Stimulated activated CD4-positive, alpha-beta T cell treated with anti-CD3 and anti-CD28 coated beads, Interleukin-4, amount 100 ng/mL, for 1 hour (primary cell): ENCODE measurements at regions not wholly inside any gene's neighbourhood (a gene's known extent, or its start where the extent isn't known, plus 50 kb on each side); places are given as distances from the start of the nearest gene placed in this dataset.
"Not testable (repeated sequence)": the region's sequence is repeated elsewhere in the genome, so short reads cannot be mapped to it uniquely, and the experiment has no call there.

Experiments used
- DNase-seq: peaks from one replicate; pipeline ENCODE4 v3.0.0-alpha.2; 2020

DNA sequence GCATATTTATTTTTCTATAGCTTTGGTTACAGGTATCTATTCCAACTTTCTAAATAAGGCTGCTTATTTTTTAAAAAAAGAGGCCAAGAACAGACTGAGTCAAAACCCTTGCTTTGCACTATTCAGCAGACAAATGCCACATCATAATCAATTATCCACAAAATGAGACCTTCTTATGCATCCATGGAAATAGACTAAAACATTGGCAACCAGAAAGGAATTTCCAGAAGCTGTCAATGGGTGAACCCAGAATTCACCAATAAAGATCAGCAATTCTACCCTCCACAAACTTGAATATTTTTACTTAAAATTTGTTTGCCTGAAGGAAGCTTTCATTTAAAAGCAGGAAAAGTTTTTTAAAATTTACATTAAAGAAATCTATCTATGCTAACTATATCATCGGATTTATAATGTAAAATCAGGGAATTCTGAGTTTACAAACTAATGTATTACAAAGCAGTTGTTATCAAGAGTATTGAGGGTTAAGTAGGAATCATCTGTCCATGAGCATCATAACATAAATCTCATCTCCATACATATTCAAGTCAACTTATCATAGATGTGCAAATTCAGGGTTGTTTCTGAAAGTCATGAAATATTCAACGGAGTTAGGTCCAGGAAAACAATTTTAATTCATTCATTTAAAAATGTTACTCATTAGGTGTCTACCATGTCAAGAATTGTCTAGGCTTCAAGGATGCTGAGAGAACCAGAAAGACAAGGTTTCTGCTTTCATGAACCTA lies 548.0 kb downstream of the SATB2 start:
- no peak for DNase-seq

DNA sequence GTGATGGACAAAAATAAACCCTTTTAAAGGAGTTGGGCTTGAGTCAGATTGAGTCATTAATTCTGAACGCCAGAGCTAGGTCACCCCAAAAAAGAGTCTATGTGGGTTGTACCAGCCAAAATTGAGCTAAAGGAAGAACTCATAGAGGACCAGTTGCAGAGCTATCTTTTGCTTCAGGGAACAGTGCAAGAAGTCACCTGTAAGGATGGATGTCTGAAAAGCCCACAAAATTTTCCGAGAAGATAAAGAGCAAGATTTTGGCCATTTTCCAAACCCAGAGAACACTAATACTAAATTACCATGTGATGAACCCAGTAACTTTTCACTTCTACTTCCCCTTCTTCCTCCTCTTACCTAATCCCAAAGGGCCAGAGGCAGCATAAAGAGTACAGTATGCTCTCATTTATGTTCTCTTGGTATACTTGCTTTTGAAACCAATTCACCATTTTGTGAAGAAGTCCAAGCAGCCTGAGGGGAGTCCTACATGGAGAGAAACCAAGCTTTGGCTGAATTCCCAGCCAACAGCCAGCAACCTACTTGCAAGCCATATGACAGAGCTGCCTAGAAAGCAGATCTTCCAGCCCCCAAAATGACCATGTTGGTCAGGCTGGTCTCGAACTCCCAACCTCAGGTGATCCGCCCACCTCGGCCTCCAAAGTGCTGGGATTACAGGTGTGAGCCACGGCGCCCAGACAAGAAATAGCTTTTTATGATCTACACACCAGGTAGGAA lies 551.7 kb downstream of the SATB2 start:
- DNase-seq, result no peak

DNA sequence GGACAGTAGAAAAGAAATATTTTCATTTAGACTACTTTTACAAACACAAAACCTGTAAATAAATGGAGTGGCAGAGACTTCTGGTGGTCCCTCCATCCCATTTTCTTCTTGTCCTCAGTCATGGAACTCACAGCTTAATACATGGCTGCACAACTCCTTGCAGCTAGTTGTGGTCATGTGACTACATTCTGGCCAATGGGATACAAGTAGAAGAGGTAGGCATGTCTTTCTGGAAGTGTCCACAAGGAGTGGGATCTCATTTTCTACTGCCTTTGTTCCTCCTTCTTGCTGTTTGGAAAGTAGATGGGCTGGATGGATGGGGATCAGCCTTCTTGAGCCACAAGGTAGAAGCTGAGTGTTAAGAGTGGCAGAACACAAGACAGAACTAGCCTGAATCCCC lies 555.8 kb downstream of the SATB2 start:
- DNase-seq, result no peak

DNA sequence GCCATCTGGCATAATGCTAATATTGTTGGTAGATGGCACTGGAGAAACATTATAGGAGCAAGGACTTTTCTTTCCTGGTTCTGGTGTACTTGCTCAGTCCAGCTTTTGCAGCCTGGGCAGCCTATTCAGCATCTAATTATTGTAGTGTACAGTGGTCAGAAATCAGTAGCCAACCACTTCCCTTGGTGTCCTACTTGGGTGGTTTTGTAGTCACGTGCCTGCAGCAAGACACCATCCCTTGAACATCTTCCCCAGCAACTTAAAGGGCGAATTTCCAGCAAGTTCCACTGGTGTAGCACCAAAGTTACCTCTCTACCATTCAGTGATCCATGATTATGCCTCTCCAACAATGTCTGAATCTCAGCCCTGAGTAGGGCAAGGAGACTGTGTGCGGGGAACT lies 557.6 kb downstream of the SATB2 start:
- DNase-seq, result no peak

DNA sequence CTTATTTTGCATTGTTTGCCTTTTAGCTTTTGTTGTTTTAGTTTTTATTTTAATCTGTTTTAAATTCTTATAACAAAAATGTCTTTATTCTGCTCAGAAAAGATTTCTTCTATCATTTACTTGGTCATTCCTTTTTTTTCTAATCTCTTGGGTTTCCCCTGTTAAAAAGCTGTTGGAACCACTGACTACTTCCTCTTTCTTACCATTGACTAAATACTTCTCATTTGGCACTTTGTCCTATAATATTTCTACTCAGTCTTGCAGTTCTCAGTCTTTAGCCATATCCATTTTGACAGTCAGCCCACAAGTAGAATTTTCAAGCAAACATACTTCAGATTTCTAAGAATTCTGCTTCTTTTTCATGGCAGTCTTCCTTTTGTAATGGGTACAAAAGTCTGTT lies 567.2 kb downstream of the SATB2 start:
- DNase-seq, result no peak

DNA sequence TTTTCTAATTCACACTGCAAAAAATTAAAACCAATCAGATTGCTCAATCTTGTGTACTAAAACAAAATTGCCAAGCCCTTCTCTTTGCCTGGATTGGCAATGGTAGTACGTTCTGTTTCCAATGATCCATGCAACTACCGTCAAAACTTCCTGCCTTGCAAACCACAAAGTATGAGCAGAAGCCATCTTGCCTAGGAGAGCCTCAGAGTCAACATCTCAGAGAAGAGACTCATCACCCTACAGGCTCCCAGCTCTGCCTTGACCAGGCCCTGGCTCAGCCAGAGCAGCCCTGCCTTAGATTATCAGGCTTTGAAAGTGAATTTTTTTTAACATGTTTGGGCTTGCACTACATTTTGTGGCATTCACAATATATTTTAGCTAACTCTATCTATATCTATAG lies 574.1 kb downstream of the SATB2 start:
- no peak for DNase-seq

DNA sequence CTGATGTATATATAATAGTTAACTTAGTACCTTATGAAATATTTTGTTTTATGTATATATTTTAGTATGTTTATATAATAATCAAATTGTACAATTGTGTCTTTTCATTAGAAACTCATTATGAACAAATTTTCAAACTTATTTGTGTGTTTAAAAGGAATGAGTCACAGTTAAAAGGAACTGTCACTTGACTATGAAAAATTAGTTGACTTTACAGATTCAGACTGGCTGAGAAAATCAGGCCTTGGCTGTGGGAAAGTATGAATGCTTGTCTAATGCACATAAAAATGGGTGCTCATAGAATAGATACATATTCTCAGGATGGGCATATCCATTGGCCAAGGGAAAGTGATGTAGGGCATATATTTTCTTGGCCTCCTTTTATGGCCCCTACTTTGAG lies 576.8 kb downstream of the SATB2 start:
- no peak for DNase-seq

DNA sequence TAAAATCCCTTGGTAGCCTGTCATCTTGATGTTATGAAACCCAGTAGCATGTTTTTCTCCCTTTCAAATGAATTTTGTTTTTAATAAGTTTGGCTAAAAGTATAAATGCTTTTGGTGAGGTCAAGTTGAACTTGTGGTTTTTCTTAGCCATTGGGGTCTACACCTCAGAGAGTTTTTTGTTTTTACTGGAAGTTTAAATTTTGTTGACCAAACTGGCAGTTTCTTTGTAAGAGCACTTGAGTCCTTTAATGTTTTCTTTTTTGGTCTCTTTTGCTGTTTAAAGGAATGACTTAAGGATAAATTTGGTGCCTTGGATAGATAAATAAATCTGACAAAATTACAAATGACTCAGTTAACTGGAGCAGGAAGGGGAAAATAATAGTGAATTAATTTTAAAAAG lies 577.3 kb downstream of the SATB2 start:
- DNase-seq, result no peak

DNA sequence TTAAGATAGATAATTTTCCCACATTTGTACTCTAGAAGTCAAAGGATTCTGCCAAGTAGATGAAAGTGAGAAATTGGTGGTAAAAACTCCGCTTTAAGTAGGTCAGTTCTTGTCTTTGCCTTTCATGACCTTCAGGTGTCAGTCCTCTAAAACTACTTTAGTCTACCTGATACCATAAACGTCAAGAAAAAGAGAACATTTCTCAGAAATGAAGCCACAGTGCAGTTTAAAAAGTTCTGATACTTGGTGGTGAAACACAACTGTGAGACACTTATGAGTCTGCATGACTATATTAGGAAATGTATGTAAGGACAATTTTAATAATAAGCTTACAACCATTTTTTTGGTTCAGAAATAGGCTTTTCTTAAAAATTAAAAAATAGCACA lies 583.3 kb downstream of the SATB2 start:
- no peak for DNase-seq

DNA sequence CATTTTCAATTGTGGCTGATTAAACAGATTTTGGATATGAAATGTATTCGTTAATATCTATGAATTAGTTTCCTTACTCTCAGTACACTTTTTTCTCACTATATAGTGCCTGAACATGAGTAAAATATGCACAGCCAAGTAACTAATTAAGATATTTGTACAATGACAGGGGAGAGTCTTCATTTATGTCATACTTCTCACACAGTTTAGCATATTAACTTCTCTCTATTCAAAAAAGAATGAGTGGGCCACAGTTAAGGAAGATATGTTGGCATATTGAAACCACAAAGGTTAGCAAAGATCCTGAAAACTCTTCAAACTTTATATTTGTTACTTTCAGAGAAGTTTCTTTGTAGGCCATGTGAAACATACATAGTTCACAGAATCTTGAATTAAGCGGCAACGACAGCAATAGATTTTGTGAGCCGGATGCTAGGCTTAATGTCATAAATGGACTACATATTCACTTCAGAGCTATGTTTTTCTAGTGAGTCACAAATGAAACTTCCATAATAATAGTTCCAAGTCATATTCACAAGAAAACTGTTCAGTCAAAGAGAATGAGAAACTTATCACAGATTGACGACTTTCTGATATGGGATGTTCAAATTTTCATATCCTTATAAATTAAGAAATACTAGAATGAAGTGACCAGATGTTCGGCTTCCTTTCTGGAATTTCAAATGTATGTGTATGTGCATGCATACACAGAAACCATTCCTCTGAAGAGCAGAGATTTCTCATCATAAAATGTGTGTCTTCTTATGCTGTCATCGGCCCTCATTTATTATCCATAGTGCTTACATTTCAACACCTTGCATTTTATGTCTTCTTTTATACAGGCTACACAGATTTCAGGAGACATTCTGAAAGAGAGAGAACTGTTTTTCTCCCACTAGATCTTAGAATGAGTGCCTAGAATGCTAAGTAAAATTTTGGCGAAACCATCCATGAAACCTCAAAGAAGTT lies 584.0 kb downstream of the SATB2 start:
- DNase-seq, result no peak

DNA sequence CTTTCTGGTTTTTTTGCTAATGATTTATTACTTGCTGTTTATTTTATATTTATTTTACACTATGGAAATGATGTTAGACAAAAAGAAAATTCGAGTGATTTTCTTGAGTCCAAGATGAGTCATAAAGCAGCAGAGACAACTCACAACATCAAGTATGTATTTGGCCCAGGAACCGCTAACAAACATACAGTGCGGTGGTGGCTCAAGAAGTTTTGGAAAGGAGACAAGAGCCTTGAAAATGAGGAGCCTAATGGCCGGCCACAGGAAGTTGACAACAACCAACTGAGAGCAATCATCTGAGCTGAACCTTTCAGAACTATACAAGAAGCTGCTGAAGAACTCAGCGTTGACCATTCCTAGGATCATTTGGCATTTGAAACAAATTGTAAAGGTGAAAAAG lies 594.1 kb downstream of the SATB2 start:
- DNase-seq, result no peak

DNA sequence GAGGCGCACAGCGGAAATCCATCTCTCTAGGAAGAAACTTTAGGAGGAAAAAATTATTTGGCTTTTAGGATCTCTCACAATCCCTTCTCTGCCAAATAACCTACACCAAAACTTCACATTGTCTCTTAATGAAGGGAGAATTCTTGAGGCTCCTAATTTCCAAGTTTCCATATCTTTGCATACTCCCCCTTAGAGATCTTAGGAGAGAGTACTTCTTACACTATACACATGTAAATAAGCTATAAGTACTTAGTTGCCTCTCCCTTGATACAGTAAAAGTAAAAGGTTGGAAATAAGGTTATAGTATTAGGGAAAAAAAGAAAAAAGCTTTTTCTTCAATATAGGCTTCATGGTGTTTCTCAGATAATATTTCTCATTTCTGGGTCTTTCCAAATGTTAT lies 596.7 kb downstream of the SATB2 start:
- no peak for DNase-seq

DNA sequence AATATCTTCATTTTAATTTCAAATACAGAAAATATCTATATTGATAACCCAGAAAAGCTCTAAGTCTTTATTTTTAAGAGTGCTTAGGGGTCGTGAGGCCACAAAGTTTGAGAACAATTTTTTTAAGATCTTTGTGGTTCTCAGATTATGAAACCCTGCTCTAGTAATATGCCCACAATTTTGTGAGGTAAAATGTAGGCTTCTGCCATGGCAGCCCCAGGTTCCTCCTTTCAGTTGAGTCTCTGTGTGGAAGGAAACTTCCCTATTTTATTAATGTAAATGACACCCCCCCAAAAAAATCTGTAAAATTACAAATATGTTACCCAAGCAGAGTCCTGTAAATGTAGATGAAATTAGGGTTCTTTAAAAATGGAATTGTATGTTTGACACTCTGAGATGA lies 600.5 kb downstream of the SATB2 start:
- no peak for DNase-seq

DNA sequence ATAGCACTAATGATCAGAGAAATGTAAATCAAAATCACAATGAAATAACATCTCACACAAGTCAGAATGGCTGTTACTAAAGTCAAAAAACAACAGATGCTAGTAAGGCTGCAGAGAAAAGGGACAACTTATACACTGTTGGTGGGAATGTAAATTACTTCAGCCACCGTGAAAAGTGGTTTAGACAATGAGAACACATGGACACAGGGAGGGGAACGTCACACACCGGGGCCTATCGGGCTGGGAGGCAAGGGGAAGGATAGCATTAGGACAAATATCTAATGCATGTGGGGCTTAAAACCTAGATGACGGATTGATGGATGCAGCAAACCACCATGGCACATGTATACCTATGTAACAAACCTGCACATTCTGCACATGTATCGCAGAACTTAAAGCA lies 602.0 kb downstream of the SATB2 start:
- not testable (repeated sequence) for DNase-seq

DNA sequence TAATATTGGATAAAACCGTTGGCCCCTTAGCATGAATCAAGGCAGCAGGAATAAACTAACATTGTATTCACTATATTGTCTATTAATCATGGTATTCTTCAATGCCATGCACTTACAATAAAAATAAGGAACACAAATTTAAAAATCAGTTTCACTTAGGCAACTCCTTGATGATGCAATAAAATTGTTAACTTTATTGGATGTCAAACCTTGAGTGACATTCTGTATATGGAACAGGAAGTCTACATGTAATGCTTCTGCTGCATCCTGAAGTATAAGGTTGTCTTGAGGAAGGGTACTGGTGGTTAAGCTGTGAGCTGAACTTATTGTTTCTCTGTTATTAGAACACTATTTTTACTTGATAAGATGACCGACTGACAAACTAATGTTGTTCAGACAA lies 605.5 kb downstream of the SATB2 start:
- DNase-seq, result no peak

DNA sequence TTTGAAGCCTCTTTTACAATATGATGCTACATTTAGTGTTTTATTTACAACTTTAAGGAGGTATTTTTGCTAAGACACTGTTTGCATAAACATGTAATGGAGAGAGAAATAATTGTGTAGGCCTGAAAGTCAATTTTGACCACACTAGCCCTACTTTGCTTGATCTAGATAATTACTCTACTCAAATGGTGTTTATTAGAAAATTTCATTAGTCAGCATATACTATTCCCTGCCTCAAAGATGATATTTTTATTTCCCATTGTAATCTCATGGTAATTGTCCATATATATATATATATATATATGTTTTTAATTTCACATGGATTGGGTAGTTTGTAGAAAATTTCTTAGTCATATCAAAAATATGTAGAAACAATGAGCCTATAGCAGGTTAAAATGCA lies 632.2 kb downstream of the SATB2 start:
- no peak for DNase-seq

DNA sequence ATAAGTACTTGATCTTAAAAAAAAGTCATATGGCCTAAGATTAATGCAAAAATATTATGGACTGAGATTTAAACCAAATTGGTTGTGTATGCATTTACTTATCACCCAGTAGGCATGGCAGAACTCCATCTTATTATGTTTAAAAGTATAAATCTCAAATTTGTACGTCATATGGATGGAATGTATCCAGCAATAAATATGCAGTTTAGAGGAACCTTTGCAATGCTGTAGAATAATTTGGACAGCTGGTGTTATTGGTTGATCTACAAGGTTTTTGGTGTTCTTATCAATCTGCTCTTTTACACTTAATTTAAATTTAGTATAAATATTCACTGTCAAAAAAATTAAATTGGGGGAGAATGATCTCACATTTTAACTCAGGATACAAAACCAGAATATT lies 640.2 kb downstream of the SATB2 start:
- no peak for DNase-seq

DNA sequence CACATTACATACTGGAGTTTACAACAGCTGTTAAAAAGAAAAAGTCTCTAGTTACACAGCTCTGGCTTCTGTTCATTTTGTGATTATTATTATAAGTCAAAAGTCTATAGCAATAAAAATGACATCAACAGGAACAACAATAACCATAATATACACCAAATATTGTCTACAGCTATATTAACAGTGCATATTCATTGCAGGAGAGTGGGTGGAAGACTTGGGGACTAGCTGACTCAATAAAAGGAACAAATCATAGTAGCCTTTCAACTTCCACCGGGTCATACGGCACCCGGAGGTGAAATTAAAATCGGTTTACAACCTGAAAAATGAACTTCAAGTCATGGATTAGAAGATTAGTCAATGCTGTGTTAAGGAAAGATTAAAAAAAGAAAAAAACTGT lies 642.1 kb downstream of the SATB2 start:
- DNase-seq, result no peak

DNA sequence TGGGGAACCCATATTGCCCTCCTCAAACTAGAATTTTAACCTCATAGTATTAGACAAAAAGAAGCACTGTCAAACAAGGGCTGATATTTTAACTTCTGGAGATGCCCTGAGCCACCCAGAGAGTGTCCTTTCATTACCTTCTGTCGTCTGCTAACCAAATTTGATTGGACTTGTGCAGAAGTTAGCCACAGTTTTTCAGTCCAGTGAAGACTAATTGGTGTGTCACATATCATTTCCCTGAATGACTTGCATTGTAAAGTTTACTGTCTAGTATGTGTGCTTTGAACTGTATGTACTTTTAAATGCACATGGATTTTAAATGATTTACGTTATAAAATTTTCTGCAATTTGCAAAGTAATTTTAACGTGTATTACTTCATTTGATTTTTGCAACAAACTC lies 646.5 kb downstream of the SATB2 start:
- no peak for DNase-seq

DNA sequence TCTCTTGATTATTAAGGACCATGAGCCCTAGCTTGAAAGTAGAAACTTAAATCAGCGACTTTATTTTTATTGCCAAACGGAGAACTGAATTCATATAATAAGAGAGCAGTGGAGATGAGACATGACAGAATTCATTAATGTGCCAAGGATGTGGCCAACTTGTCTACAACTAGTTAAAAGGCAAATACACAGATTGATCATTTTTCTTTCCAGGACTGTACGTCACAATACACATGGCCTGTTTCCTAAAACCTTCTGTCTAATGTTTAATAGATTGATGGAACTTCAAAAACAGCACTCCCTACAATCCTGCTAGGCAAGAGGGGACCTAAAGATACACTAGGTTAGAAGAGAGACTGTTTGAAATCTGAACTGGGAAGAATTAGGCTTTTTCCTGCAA lies 647.8 kb downstream of the SATB2 start:
- no peak for DNase-seq

DNA sequence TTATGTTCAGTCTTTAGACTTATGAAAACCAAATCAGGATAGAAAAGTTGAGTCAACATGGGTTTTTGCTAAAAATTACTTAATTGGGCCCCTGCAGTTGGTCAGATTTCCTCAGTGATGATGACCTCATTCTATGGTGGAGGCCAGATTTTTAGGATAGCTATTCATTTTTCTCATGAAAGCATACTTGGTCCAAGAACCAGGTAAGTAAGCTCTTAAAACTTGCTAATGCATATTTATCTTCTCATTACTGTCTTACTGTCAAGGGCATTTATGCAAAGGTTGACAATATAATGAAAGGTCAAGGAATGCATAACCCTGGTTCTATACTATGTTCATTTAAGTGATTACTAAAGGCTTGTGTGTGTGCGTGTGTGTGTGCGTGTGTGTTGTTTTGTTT lies 650.6 kb downstream of the SATB2 start:
- DNase-seq, result no peak

DNA sequence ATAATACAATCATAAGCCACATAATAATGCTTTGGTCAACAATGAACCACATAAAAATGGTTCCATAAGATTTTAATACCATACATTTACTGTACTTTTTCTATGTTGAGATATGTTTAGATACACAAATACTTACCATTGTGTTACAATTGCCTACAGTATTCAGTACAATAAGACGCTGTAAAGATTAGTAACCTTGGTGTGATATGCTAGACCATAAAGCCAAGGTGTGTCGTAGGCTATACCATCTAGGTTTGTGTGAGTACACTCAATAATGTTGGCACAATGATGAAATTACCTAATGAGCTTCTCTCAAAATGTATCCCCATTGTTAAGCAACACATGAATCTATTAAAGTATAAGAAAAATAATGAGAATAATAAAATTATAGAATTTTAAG lies 662.3 kb downstream of the SATB2 start:
- no peak for DNase-seq

DNA sequence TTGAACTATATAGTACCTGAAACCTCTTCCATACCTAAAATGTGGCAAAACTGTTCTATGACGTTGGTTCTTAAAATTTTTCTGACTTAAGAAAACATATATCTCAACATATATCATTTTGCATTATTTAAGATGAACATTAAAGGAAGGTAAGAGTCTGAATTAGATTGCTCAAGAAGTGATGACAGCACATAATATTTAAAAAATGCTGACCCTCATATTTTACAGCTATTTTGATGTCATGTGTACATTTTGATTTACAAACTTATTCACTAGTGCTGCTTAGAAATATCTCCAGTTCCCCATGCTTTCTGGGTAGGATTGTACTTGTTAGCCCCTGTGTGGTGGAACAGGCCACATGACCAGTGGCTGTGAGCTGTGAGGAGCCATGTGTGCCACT lies 666.1 kb downstream of the SATB2 start:
- DNase-seq, result no peak

DNA sequence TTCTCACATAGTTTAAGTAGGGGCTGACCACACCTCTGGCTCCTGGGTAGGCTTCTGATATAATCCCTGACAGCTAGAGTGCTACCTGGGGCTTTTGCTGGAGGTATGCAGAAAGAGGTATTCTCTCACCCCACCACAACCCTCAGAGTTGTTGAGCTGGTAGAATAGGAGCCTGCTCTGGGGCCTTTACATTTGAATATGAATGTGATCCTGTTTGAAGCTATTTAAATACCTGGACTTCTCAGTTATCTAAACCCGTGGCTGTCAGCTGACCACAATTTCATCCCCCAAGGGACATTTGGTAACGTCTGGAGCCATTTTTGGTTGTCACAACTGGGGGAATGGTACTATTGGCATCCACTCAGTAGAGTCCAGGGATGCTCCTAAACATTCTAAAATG lies 669.1 kb downstream of the SATB2 start:
- DNase-seq, result no peak
